Endodermal cell (in vitro differentiated cells): ENCODE measurements at regions not wholly inside any gene's neighbourhood (a gene's known extent, or its start where the extent isn't known, plus 50 kb on each side); places are given as distances from the start of the nearest gene placed in this dataset.
"Not testable (repeated sequence)": the region's sequence is repeated elsewhere in the genome, so short reads cannot be mapped to it uniquely, and the experiment has no call there.

Experiments
- DNase-seq: peaks from one replicate; pipeline ENCODE4 v3.0.0-alpha.2; 2017
- H3K27ac ChIP-seq: 2 replicates; pipeline ENCODE4 v1.5.1; 2013; ENCODE audit warnings: mild to moderate bottlenecking, low read depth, low read length, moderate library complexity
- H3K27me3 ChIP-seq: 2 replicates; pipeline ENCODE4 v1.6.1; 2013; ENCODE audit warnings: mild to moderate bottlenecking, low read length, moderate library complexity; ENCODE audit not compliant: insufficient read depth, control insufficient read depth, poor library complexity, severe bottlenecking
- H3K36me3 ChIP-seq: 2 replicates; pipeline ENCODE4 v1.7.0; 2013; ENCODE audit warnings: mild to moderate bottlenecking, low read length, moderate library complexity; ENCODE audit not compliant: control insufficient read depth, insufficient read depth
- H3K4me1 ChIP-seq: one replicate; pipeline ENCODE4 v1.7.0; 2013; ENCODE audit warnings: low read length; ENCODE audit not compliant: control insufficient read depth, insufficient read depth
- H3K4me3 ChIP-seq: 2 replicates; pipeline ENCODE4 v1.5.1; 2013; ENCODE audit warnings: mild to moderate bottlenecking, low read length, moderate library complexity
- H3K9ac ChIP-seq: 2 replicates; pipeline ENCODE4 v1.6.1; 2013; ENCODE audit warnings: mild to moderate bottlenecking, low read length, moderate library complexity; ENCODE audit not compliant: poor library complexity, severe bottlenecking; ENCODE audit errors: extremely low read depth
- H3K9me3 ChIP-seq: 2 replicates; pipeline ENCODE4 v1.6.1; 2013; ENCODE audit warnings: mild to moderate bottlenecking, low read length, moderate library complexity; ENCODE audit not compliant: control insufficient read depth
- H3K27ac Mint-ChIP-seq: 2 replicates; pipeline ENCODE4 v1.8.0; 2020; ENCODE audit warnings: mixed read lengths
- H3K27me3 Mint-ChIP-seq: 2 replicates; pipeline ENCODE4 v1.8.0; 2021; ENCODE audit warnings: mild to moderate bottlenecking, mixed read lengths; ENCODE audit not compliant: insufficient read depth
- H3K36me3 Mint-ChIP-seq: 2 replicates; pipeline ENCODE4 v1.8.0; 2020; ENCODE audit warnings: low read depth, mixed read lengths
- H3K4me1 Mint-ChIP-seq: 2 replicates; pipeline ENCODE4 v1.8.0; 2020; ENCODE audit warnings: mixed read lengths
- H3K4me3 Mint-ChIP-seq: 2 replicates; pipeline ENCODE4 v1.8.0; 2020; ENCODE audit warnings: mild to moderate bottlenecking, moderate library complexity, mixed read lengths
- H3K9me3 Mint-ChIP-seq: 2 replicates; pipeline ENCODE4 v1.8.0; 2020; ENCODE audit warnings: mild to moderate bottlenecking, mixed read lengths
- WGBS, 2 experiments: methylation state at CpG; one replicate each; pipeline versions ENCODE4 v1.1.5 to v1.1.7; 2013; ENCODE audit warnings: missing lambda C conversion rate in 2 of 2, mixed read lengths in 1 of 2; ENCODE audit not compliant: insufficient coverage in 1 of 2, insufficient read length in 1 of 2; 5-methylcytosine and 5-hydroxymethylcytosine counted together
- TF ChIP-seq, protein P1 (sequence below): fragments of 200-600 bp; sonication (generic); conservative IDR thresholded peaks from 2 replicates; pipeline ENCODE4 v1.5.0; 2021; ENCODE audit warnings: antibody characterized with exemption, mild to moderate bottlenecking

DNA sequence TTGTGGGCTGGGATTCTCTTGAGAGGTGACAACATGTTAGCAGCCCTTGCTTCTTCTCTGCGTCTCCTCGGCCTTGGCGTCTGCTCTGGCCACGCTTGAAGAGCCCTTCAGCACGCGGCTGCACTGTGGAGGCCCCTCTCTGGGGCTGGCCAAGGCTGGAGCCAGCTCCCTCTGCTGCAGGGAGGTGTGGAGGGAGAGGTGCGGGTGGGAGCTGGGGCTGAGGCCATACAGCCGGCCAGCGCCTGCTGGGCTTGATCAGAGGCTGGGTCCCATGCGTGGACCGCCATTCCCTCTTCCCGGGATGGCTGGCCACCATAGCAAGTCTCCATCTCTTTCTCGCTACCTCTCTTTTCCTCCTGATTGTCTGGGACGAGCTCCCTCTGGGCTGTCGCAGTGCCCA, 539.0 kb downstream of the PCDH7 start:
- H3K36me3 ChIP-seq: no peaks in the 10 kb centered on the region

DNA sequence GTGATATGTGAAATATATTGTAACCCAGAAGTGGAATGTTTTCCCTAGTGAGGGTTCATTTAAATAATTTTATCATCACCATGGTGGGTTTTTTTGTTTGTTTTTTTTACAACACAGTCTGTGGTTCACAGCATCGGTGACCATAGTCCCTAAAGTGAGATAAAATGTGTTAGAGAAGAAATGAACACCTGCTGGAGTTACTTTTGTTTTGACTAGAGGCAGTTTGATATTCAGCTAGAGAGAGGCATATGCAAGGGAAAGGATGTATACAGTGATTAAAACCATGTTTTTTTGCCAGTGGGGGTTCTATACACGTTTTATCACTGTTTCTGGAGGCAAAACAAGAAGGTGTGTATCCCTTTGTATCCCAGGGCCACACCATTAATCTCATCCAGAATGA, 541.5 kb downstream of the PCDH7 start:
- Histone ChIP-seq H3K27ac (no peak overlapping the region), H3K9me3 (no peaks in the 10 kb centered on the region), H3K27me3 (no peaks in the 10 kb centered on the region), H3K4me1 (no peaks in the 10 kb centered on the region), H3K9ac (no peak overlapping the region), H3K4me3 (no peak overlapping the region), H3K36me3 (no peaks in the 10 kb centered on the region)
- 80 to 100% methylated on average over 1 to 2 of the region's 2 CpGs for WGBS, 2 experiments
- no peak for DNase-seq
- TF ChIP-seq, protein P1, sequence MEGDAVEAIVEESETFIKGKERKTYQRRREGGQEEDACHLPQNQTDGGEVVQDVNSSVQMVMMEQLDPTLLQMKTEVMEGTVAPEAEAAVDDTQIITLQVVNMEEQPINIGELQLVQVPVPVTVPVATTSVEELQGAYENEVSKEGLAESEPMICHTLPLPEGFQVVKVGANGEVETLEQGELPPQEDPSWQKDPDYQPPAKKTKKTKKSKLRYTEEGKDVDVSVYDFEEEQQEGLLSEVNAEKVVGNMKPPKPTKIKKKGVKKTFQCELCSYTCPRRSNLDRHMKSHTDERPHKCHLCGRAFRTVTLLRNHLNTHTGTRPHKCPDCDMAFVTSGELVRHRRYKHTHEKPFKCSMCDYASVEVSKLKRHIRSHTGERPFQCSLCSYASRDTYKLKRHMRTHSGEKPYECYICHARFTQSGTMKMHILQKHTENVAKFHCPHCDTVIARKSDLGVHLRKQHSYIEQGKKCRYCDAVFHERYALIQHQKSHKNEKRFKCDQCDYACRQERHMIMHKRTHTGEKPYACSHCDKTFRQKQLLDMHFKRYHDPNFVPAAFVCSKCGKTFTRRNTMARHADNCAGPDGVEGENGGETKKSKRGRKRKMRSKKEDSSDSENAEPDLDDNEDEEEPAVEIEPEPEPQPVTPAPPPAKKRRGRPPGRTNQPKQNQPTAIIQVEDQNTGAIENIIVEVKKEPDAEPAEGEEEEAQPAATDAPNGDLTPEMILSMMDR: no peak
- Mint-ChIP-seq H3K36me3 (peaks cover 5% of the 10 kb centered on the region), H3K27ac (no peak overlapping the region), H3K4me3 (no peak overlapping the region), H3K9me3 (peaks cover 16% of the 10 kb centered on the region), H3K27me3 (no peaks in the 10 kb centered on the region), H3K4me1 (peaks cover 8% of the 10 kb centered on the region)

More for the DNA sequence above, 539.0 kb downstream of the PCDH7 start:
- Histone ChIP-seq H3K4me1 (no peaks in the 10 kb centered on the region), H3K27ac (no peak overlapping the region), H3K27me3 (no peaks in the 10 kb centered on the region), H3K9ac (no peak overlapping the region), H3K4me3 (no peak overlapping the region), H3K9me3 (no peaks in the 10 kb centered on the region)
- peaks cover 8% of the 10 kb centered on the region for H3K4me1 Mint-ChIP-seq
- 97 to 100% methylated on average over 3 to 15 of the region's 15 CpGs for WGBS, 2 experiments
- TF ChIP-seq, protein P1: no peak
- H3K27ac Mint-ChIP-seq: no peak overlapping the region
- no peak for DNase-seq
- no peak overlapping the region for H3K4me3 Mint-ChIP-seq
- H3K36me3 Mint-ChIP-seq: peaks cover 5% of the 10 kb centered on the region
- H3K27me3 Mint-ChIP-seq: no peaks in the 10 kb centered on the region
- H3K9me3 Mint-ChIP-seq: peaks cover 16% of the 10 kb centered on the region

DNA sequence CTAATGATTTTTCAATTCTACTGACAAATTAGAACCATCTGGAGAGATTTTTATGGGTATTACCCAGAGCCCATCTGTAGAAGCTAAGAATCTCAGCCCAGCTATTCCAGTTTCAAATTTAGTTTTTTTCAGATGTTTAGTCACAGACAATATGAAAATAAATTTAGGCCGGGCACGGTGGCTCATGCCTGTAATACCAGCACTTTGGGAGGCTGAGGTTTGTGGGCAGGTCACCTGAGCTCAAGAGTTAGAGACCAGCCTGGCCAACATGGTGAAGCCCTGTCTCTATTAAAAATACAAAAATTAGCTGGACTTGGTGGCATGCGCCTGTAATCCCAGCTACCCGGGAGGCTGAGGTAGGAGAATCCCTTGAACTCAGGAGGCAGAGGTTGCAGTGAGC, 545.9 kb downstream of the PCDH7 start:
- H3K36me3 Mint-ChIP-seq, H3K27me3 Mint-ChIP-seq, H3K27ac Mint-ChIP-seq, H3K36me3 ChIP-seq, H3K4me1 ChIP-seq, H3K9ac ChIP-seq, H3K4me3 ChIP-seq, H3K4me3 Mint-ChIP-seq, DNase-seq, H3K9me3 ChIP-seq, H3K27ac ChIP-seq, H3K27me3 ChIP-seq, H3K9me3 Mint-ChIP-seq: not testable (repeated sequence)
- WGBS, 2 experiments: 88 to 95% methylated on average over 4 of the region's 4 CpGs
- H3K4me1 Mint-ChIP-seq: peaks cover 12% of the 10 kb centered on the region

DNA sequence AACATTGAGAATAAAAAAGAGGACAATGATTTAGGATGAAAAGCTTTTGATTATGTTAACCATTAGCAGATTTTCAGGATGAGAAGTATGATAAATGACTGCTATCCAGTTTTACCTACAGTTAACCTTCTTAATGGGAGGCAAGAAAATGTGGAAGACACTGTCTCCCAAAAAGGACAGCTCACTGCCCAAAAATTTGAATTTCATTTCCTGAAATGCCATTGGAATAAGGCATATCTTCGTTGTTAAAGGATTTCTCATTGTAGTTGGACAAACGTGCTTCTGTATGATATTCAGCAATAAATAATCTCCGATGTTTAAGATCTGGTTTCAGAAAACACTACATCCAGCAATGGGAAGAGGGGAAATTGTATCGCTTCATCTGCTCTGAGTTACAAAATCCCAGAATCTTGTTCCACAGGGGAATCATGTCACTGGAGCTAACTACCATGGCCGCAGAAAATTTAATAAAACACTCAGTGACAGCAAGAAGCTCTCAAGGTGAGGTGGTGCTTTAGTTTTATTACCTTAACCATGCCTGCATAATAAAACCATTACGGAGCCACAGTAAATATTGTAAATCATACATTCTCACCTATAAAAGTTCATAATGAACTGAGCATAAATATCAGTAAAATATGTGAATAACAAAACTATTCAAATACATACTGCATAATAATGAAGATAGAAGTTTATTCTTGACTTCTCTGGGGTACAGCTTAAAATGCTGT, 552.3 kb downstream of the PCDH7 start:
- H3K4me3 ChIP-seq: no peak overlapping the region
- H3K4me1 ChIP-seq: no peaks in the 10 kb centered on the region
- H3K9me3 ChIP-seq: no peaks in the 10 kb centered on the region
- WGBS, 2 experiments: 93% methylated on average over 5 of the region's 6 CpGs
- H3K27me3 ChIP-seq: no peaks in the 10 kb centered on the region
- TF ChIP-seq, protein P1: no peak
- Mint-ChIP-seq H3K27ac (no peak overlapping the region), H3K27me3 (no peaks in the 10 kb centered on the region), H3K36me3 (no peaks in the 10 kb centered on the region), H3K4me1 (peaks cover 5% of the 10 kb centered on the region), H3K9me3 (no peaks in the 10 kb centered on the region), H3K4me3 (no peak overlapping the region)
- H3K27ac ChIP-seq: no peak overlapping the region
- no peak for DNase-seq
- H3K36me3 ChIP-seq: no peaks in the 10 kb centered on the region
- H3K9ac ChIP-seq: no peak overlapping the region
